Central memory CD8-positive, alpha-beta T cell (primary cell): ENCODE measurements at regions not wholly inside any gene's neighbourhood (a gene's known extent, or its start where the extent isn't known, plus 50 kb on each side); places are given as distances from the start of the nearest gene placed in this dataset.

Experiments used
- ATAC-seq: fragments of 150-1000 bp; cut with Tn5 transposase; replicated peaks from 2 replicates; pipeline ENCODE4 v1.10.0; 2022; ENCODE audit warnings: mild to moderate bottlenecking, moderate FRiP score, moderate number of reproducible peaks; ENCODE audit not compliant: poor library complexity, severe bottlenecking; ENCODE audit errors: extremely low read depth
- DNase-seq, 2 donors: peaks; one replicate each; pipeline ENCODE4 v3.0.0; 2021; ENCODE audit warnings: low spot score in 2 of 2
- H3K27ac Mint-ChIP-seq: one replicate; pipeline ENCODE4 v1.8.0; 2022; ENCODE audit warnings: low read depth, mild to moderate bottlenecking, moderate library complexity, mixed read lengths
- H3K27me3 Mint-ChIP-seq: one replicate; pipeline ENCODE4 v1.8.0; 2022; ENCODE audit warnings: mixed read lengths
- H3K36me3 Mint-ChIP-seq: one replicate; pipeline ENCODE4 v1.8.0; 2022; ENCODE audit warnings: mild to moderate bottlenecking, moderate library complexity, mixed read lengths; ENCODE audit not compliant: insufficient read depth
- H3K4me1 Mint-ChIP-seq: one replicate; pipeline ENCODE4 v1.8.0; 2022; ENCODE audit warnings: mixed read lengths
- H3K4me3 Mint-ChIP-seq: one replicate; pipeline ENCODE4 v1.8.0; 2022; ENCODE audit warnings: mild to moderate bottlenecking, moderate library complexity, mixed read lengths
- H3K9me3 Mint-ChIP-seq: one replicate; pipeline ENCODE4 v1.8.0; 2022; ENCODE audit warnings: mixed read lengths

DNA sequence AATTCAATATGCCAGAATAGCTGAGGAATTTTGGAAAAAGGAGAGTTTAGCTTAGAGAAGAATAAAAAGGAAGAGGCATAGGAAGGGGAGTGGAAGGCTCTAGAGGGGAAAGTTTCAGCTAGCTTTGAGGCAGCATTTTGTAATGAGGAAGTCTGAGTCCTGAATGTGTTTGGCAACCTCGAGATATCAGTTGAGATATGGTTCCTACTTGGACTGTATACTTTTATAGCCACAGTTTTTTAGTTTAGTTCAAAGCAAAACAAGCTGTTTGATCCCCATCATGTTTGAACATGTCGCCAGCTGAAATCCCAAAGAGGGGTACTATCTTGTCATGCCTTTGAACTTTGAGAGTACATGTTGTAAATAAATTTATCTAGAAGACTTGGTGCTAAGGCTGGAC lies 559.0 kb upstream of the FTMT start:
- H3K4me3 Mint-ChIP-seq = no peak overlapping the region
- DNase-seq = no peak
- peaks cover 16% of the 10 kb centered on the region for H3K9me3 Mint-ChIP-seq
- no peaks in the 10 kb centered on the region for H3K36me3 Mint-ChIP-seq
- no peaks in the 10 kb centered on the region for H3K4me1 Mint-ChIP-seq
- ATAC-seq = no peak
- H3K27ac Mint-ChIP-seq = no peak overlapping the region
- no peaks in the 10 kb centered on the region for H3K27me3 Mint-ChIP-seq

DNA sequence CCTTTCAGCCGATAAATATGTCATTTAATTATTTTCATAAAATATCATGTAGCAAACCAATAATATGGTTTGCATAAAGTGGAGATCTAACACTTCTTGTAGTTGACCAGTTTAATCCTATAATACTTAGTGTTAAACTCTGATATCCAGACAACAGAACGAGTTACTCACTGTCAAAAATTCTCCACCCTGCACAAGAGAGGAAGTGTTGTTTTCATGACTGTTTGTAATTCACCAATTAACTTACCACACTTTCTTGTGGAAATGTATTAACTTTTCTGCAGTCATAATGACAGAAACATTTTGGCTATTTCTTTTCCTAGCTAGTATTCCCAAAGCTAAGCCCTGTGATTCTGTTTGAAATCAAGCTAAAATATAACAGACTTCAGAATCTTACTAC lies 555.3 kb upstream of the FTMT start:
- Mint-ChIP-seq H3K4me3 (no peak overlapping the region), H3K36me3 (no peaks in the 10 kb centered on the region), H3K27me3 (no peaks in the 10 kb centered on the region), H3K9me3 (peaks cover under 1% of the 10 kb centered on the region), H3K27ac (no peak overlapping the region), H3K4me1 (no peaks in the 10 kb centered on the region)
- ATAC-seq (no peak), DNase-seq (no peak)

DNA sequence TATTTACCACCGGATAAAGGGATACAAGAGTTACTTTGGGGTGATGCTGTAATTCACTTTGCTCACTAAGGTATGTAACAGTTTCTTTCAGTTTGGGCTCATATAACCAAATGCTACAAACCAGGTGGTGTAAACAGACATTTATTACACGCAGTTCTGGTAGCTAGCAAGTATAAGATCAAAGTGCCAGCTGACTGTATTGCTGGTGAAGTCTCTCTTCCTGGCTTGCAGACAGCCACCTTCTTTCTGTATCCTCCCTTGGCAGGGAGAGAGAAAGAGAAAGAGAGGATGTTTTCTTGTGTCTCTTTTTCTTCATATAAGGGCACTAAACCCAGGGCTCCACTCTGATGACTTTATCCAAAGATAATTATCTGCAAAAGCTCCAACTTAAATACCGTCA lies 552.5 kb upstream of the FTMT start:
- Mint-ChIP-seq H3K27me3 (no peaks in the 10 kb centered on the region), H3K4me1 (no peaks in the 10 kb centered on the region)

DNA sequence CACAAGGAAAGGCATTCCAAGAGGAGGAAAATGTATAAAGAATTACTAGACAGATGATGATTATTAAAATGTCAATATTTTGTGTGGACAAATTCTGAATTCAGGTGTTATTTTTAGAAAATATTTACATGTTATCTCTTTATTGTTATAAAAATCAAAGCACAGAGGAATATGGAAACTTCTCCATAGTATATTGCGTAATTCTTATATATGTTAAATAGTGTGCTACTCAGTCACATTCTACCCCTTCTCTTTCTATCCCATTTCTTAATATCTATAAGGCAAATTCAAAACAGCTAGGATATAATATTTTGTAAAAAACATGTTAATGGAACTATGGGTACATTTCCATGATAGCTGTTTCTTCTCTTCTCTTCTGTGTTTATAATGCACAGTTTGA lies 546.8 kb upstream of the FTMT start:
- Mint-ChIP-seq H3K4me3 (no peak overlapping the region), H3K4me1 (no peaks in the 10 kb centered on the region), H3K27me3 (no peaks in the 10 kb centered on the region), H3K9me3 (peaks cover 13% of the 10 kb centered on the region), H3K36me3 (peaks cover 2% of the 10 kb centered on the region), H3K27ac (no peak overlapping the region)
- DNase-seq = no peak
- no peak for ATAC-seq

More for the DNA sequence above, 552.5 kb upstream of the FTMT start:
- Mint-ChIP-seq H3K27ac (no peak overlapping the region), H3K9me3 (peaks cover 6% of the 10 kb centered on the region), H3K36me3 (peaks cover 2% of the 10 kb centered on the region), H3K4me3 (no peak overlapping the region)
- ATAC-seq (no peak), DNase-seq (no peak)

DNA sequence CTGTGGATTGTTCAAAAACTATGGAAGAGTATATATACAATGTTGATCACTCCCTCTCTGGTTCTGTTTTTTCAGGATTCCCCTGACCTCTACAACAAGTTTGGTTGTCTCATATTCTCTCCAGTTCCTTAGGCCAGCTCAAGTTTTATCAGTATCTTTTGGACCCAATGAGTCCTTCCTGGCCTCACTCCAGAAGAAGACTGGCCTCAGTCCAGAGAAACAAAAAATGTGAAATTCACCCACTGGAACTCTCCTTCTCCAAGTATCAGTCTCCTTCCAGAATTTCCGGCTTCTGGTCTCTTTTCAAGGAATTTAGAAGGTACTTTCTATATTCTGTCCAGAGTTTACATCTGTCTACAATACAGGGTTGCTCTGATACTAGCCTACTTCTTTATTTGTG lies 537.8 kb upstream of the FTMT start:
- no peak overlapping the region for H3K4me3 Mint-ChIP-seq
- H3K27me3 Mint-ChIP-seq = no peaks in the 10 kb centered on the region
- H3K4me1 Mint-ChIP-seq = no peaks in the 10 kb centered on the region
- no peak overlapping the region for H3K27ac Mint-ChIP-seq
- H3K9me3 Mint-ChIP-seq = peaks cover 32% of the 10 kb centered on the region
- no peaks in the 10 kb centered on the region for H3K36me3 Mint-ChIP-seq
- DNase-seq = no peak
- no peak for ATAC-seq

DNA sequence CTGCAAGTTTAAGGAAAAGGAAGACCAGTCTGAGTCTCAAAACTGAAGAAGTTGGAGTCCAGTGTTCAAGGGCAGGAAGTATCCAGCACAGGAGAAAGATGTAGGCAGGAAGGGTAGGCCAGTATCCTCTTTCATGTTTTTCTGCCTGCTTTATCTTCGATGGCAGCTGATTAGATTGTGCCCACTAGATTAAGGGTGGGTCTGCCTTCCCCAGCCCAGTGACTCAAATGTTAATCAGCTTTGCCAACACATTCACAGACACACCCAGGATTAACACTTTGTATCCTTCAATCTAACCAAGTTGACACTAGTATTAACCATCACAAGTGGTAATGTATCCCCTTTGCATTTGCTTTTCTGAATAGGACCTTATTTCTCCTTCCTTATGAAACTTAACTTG lies 535.9 kb upstream of the FTMT start:
- ATAC-seq = no peak
- Mint-ChIP-seq H3K27ac (no peak overlapping the region), H3K4me1 (no peaks in the 10 kb centered on the region), H3K27me3 (no peaks in the 10 kb centered on the region), H3K9me3 (peaks cover 35% of the 10 kb centered on the region), H3K36me3 (no peaks in the 10 kb centered on the region), H3K4me3 (no peak overlapping the region)
- DNase-seq = no peak

DNA sequence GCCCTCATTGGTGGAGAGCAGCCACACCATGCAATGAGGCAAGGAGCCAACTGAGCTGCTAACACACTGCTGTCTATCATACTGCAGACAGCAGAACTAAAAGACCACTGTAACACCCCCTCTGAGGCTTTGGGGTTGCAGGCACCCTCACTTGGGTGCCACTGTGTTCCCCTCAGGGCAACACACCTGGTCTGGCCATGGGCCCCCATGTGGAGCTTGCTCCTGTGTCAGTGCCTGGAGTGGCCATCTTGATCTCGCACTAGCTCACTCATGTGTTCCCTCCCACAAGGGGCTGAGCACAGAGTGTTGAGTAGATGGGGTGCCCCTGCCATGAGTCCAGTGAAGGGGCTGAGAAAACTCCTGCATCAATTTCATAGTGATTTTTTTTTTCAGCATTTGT lies 532.4 kb upstream of the FTMT start:
- peaks cover 32% of the 10 kb centered on the region for H3K9me3 Mint-ChIP-seq
- H3K27me3 Mint-ChIP-seq = no peaks in the 10 kb centered on the region
- no peaks in the 10 kb centered on the region for H3K36me3 Mint-ChIP-seq
- H3K27ac Mint-ChIP-seq = no peak overlapping the region
- no peaks in the 10 kb centered on the region for H3K4me1 Mint-ChIP-seq
- ATAC-seq (no peak), DNase-seq (no peak)
- H3K4me3 Mint-ChIP-seq = no peak overlapping the region

DNA sequence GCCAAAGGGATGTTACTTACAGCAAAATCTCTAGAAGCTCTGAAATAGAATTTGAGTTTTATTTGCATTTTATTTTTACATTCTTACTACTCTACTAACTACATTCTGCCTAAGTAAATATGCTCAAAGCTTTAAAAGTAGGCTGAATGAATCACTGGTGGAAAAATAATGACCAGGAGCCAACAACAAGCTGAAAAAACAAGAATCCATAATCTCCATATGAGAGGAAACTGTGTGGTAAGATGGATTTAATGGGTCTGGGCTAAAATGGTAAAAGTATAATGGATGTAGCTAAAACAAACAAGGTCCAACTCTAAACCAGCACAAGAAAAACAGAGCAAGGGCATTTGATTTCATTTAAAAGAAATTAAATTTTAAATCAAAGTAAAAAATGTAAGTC lies 525.8 kb upstream of the FTMT start:
- Mint-ChIP-seq H3K27ac (no peak overlapping the region), H3K9me3 (no peaks in the 10 kb centered on the region), H3K27me3 (no peaks in the 10 kb centered on the region), H3K4me1 (no peaks in the 10 kb centered on the region), H3K36me3 (no peaks in the 10 kb centered on the region), H3K4me3 (no peak overlapping the region)
- ATAC-seq (no peak), DNase-seq (no peak)

DNA sequence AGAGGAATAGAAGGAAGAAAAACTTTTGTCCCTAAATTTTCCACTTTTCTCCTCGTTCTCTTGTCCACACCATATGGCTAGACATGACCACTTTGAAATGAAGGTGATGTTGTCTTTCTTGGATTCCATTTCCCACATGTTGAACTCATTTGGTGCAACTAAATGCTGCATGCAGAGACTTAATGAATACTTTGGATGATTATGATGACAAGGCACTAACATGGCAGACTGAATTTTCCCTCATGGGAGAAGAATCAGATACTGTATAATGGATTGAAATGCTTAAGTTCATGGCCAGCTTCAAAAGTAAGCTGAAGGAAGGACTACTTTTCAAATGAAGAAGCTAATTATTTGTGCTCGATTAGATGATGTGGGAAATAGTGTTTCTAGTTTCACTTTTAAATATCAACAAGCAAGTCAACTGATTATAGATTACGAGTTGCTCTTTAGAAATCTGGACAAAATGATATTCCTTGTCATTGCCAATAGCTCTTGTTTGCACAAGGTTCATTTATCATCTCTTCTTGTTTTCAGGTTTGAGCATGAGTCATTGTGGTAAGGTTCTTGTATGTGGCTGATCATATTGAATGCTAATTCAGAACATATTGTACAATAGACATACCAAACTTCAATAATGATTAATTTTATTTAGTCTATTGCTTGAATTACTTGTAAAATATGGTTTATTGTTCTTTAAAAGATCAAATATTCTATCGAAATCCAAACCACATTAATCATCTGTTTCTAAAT lies 501.3 kb upstream of the FTMT start:
- Mint-ChIP-seq H3K36me3 (no peaks in the 10 kb centered on the region), H3K27ac (no peak overlapping the region), H3K4me1 (no peaks in the 10 kb centered on the region), H3K27me3 (no peaks in the 10 kb centered on the region), H3K4me3 (no peak overlapping the region), H3K9me3 (no peaks in the 10 kb centered on the region)
- ATAC-seq (no peak), DNase-seq (no peak)

DNA sequence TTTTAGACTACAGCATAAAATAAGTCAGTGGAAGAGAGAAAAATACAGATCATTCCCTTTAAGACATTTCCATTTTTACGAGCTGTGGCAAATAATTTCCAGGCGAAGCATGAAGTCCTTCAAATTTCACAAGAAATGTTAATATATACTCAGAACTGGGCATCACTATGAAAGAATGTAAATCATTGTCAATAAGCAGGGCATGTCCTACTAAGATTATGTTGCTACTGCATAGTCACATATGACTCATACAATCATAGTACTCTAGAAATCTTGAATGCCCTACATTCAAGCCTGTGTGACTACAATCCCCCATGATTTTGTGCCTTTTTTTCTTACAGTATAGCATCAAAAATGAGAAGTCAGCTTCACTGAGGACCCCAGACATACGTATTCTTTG lies 485.2 kb upstream of the FTMT start:
- no peak for ATAC-seq
- Mint-ChIP-seq H3K27me3 (no peaks in the 10 kb centered on the region), H3K9me3 (peaks cover 7% of the 10 kb centered on the region), H3K36me3 (no peaks in the 10 kb centered on the region), H3K27ac (no peak overlapping the region), H3K4me3 (no peak overlapping the region), H3K4me1 (no peaks in the 10 kb centered on the region)
- DNase-seq = no peak

DNA sequence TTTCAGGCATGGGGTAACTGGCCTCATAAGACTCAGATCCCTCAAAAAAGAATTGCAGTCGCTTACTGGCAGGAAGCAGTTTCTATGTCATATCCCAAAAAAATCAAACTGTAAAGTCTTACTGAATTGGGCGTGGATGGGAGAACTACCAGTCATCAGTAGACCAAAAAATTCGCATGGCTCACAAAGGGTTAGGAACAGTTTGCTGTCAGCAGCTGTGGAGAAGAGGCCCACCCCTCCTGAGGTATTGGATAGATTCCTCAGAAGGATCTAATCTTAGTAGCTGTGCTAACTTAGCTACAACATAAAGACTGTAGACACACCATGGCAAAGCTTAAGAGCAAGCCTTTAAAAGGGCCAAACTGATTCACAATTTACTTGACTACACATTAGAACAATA lies 478.3 kb upstream of the FTMT start:
- Mint-ChIP-seq H3K27ac (no peak overlapping the region), H3K4me3 (no peak overlapping the region), H3K27me3 (no peaks in the 10 kb centered on the region), H3K36me3 (no peaks in the 10 kb centered on the region), H3K4me1 (no peaks in the 10 kb centered on the region), H3K9me3 (peaks cover 17% of the 10 kb centered on the region)
- no peak for DNase-seq
- no peak for ATAC-seq

DNA sequence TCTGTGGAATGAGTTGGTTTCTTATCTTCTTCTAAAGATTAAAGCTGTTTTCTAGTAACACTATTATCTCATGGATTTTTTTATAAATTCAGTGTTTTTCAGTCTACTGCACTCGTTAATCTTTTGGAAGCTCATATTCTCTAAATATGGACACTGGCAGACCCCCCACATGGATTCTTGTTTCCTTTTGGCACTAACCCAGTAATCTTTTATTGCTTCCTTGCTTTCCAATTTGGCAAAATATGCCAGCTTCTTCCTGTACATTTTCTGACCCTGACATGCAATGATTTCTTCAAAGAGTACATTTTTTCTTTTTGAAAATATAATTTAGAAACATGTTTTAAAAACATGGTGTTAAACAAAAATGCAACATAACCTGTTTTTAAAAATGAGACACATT lies 474.2 kb upstream of the FTMT start:
- Mint-ChIP-seq H3K4me1 (no peaks in the 10 kb centered on the region), H3K27ac (no peak overlapping the region), H3K36me3 (no peaks in the 10 kb centered on the region), H3K27me3 (no peaks in the 10 kb centered on the region), H3K4me3 (no peak overlapping the region), H3K9me3 (peaks cover 20% of the 10 kb centered on the region)
- DNase-seq = no peak
- no peak for ATAC-seq

DNA sequence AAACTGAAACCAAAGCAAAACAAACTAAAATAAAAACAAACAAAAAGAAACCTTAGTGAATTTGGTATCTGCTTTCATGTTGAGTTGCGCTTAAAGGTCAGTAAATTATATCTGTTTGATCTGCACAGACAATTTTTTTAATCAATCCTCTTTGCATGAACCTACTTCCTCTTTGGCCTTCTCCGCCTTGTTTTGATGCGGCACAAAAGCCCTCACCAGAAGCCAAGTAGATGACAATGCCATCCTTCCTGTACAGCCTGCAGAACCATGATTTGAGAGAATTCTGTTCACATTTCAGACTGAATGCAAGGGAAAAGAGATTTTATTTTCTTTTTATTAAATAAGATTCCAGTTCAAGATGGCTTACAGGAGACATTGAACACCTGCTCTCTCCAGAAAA lies 473.6 kb upstream of the FTMT start:
- no peaks in the 10 kb centered on the region for H3K36me3 Mint-ChIP-seq
- H3K4me3 Mint-ChIP-seq = no peak overlapping the region
- DNase-seq (no peak), ATAC-seq (no peak)
- no peaks in the 10 kb centered on the region for H3K4me1 Mint-ChIP-seq
- H3K27ac Mint-ChIP-seq = no peak overlapping the region
- no peaks in the 10 kb centered on the region for H3K27me3 Mint-ChIP-seq
- peaks cover 17% of the 10 kb centered on the region for H3K9me3 Mint-ChIP-seq
